ENCODE measurements at regions not wholly inside any gene's neighbourhood (a gene's known extent, or its start where the extent isn't known, plus 50 kb on each side); places are given as distances from the start of the nearest gene placed in this dataset.

GRCh38 chr13:22053053-22053452 is 382.2 kb downstream of the FGF9 start:
- DNase-seq (ENCODE audit: low read depth, low spot score), result no peak

GRCh38 chr13:22055259-22055658 is 384.4 kb downstream of the FGF9 start:
- DNase-seq (ENCODE audit: low read depth, low spot score), result no peak

DNA sequence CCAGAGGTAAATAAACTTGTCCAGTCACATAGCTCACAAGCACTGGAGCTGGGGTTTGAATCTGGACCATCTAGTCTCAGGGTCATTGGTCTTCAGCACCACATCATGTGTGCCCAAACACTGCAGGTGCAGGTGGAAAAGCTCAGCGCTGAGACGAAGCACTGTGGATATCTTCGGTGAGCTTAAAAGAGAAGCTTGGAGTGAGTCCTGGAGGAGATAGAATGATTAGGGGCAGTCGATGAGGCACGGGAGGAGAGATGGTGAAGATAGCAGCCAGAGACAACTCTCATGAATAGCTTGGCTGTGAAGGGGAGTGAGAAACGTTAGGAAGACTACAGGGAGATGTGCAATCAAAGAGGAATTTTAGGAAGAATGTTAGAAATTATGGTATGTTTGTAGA is 389.3 kb downstream of the FGF9 start:
- no peak for DNase-seq (ENCODE audit: low read depth, low spot score)

GRCh38 chr13:22061371-22061805 is 390.5 kb downstream of the FGF9 start:
- no peak for DNase-seq (ENCODE audit: low read depth, low spot score)

GRCh38 chr13:22061806-22062391 is 391.0 kb downstream of the FGF9 start:
- no peak for DNase-seq (ENCODE audit: low read depth, low spot score)

DNA sequence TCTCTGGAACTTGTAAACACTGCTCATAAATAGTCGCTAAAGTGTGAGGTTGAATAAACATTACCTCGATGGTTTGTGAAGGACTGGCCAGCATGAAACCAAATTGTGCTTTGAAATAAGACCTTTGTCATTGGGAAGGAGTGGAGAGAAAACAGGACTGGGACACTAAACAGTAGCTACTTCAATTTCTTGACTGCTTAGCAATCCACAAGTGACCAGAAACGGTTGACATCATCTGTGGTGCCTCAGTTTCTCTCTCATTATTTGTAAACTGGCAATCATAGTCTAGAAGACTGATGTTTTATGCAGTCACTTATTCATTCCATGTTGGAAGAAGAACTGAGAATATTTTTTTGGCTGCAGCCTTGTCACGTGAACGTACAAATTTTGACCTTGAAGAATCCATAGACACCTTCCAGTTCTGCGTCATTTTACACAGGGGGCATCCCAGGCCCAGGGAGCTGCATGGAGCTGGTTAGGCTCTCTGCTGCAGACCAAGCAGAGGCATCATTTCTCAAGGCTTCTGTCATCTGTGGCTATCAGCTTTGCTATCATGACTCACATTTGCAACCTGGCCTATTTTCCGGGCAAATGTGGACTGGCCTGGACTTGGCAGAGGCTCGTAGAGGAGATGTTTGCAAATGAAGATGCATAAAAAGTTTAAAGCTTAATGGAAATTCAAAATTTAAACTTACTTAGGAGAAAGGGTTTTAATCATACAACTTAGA is 391.8 kb downstream of the FGF9 start:
- DNase-seq (ENCODE audit: low read depth, low spot score), result no peak

- no peak for DNase-seq (ENCODE audit: low read depth, low spot score)
Observed at GRCh38 chr13:22063416-22064124, 392.7 kb downstream of the FGF9 start.

DNA sequence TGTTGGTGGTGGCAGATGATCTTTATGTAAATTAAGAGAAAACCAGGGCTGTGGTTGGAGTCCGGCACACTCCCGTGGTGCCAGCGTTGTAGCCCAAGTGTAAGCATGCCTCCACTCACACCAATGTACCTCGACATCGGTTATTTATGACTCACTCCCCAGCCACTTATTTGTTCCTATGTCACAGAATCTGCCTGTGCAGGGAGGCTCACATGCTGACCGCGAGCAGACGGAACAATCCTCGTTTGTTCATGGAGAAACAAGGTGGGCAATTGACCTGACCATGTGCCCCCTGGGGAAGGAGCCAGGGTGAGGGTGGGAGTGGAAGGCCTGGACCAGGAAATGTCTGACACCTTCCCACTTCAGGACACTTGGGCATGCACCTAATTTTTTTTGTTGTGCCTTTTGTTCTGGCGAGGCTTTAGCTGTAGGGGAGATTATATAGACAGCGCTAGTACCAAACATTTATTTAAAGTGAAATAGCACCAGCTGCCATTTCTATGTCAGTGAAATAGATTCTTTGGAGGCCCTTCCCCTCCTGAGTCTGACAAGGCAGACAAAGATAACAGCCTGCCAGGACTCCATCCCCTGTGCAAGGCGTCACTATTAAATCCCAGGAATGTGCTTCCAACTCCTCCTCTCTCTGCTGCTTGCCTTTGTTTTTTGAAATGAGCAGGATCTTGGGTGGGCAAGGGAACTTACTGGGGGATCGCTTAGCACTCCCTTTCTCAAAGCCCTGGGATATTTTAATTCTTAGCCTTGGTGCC is 394.2 kb downstream of the FGF9 start:
- DNase-seq (ENCODE audit: low read depth, low spot score), result no peak

DNA sequence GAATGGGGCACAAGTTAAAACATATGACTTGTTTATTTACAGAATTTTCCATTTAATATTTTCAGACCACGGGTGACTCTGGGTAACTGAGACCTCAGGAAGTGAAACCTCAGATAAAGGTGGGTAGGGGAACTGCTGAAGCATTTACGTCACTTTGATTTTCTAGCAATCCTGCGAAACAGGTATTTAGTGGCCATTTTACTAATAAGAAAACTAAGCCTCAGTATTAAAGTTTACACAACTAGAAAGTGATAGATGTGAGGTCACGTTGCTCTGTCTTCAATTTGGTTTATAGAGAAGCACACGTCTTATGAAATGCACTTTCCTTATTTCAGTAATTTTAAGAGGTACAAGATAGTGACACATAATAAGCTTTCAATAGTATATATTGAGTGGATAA is 402.8 kb downstream of the FGF9 start:
- no peak for DNase-seq (ENCODE audit: low read depth, low spot score)

- DNase-seq (ENCODE audit: low read depth, low spot score), result no peak
Observed at GRCh38 chr13:22074403-22074802, 403.5 kb downstream of the FGF9 start.

DNA sequence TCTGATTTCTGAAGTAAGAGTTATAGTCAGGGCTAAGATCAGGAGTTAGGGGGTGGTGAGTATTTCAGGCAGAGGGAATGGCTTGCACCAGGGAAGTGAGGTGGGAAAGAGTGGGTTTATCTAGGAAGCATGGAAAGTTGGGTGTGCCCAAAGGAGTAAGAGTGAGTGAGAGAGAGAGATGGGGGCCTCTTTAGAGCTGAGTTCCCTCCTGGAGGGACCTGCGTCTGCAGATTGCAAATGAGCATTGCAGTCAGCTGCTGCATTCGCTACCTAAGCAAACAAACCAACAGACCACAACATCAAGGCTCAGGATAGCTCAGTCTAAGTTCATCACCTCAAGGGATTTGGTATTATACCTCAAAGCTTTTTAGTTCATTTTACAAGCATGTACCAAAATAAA is 405.8 kb downstream of the FGF9 start:
- DNase-seq (ENCODE audit: low read depth, low spot score), result no peak

DNA sequence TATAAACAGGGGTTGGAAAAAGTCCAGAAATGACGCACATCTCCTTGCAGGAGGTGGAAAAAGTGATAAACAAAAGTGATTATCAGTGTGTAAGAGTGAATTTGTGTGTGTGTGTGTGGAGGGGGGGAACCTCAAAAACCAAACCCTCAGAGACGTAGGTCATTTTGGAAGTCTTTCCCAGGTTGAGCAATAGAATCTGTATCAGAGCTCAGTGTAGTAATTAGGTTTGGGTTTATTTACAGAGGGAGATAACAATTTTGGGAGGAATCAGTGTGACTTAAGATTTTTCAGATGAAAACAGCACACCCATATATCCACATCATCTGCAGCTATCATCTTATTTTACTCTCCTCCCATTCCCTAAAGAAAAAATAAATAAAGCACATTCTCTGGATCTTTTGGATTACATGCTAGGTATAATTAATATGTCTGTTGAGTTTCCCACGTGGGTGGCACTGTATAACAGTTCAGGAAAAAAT is 406.4 kb downstream of the FGF9 start:
- DNase-seq (ENCODE audit: low read depth, low spot score), result no peak

- DNase-seq (ENCODE audit: low read depth, low spot score), result no peak
Observed at GRCh38 chr13:22077764-22078163, 406.9 kb downstream of the FGF9 start.

- DNase-seq (ENCODE audit: low read depth, low spot score), result no peak
Observed at GRCh38 chr13:22079961-22080360, 409.1 kb downstream of the FGF9 start.

- DNase-seq (ENCODE audit: low read depth, low spot score), result no peak
Observed at GRCh38 chr13:22080832-22081231, 410.0 kb downstream of the FGF9 start.

DNA sequence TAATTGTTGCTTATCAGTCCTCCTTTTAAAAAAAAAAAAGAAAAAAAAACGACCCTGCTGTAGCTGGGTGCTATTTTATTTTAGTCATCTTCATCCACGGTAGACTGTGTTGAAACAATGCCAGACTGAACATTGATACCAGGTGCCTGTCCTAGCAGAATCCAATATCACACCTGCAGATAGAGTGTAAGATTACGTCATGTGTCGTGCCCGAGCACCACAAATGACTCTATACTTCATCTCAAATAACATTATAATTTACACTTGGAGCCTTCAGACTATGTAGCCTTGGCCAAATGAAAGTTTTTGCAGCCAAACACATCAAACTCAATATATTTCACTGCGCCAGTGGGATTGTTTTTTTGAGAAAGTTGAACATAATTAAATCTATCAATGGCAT is 410.6 kb downstream of the FGF9 start:
- no peak for DNase-seq (ENCODE audit: low read depth, low spot score)

GRCh38 chr13:22082030-22082429 is 411.2 kb downstream of the FGF9 start:
- no peak for DNase-seq (ENCODE audit: low read depth, low spot score)

DNA sequence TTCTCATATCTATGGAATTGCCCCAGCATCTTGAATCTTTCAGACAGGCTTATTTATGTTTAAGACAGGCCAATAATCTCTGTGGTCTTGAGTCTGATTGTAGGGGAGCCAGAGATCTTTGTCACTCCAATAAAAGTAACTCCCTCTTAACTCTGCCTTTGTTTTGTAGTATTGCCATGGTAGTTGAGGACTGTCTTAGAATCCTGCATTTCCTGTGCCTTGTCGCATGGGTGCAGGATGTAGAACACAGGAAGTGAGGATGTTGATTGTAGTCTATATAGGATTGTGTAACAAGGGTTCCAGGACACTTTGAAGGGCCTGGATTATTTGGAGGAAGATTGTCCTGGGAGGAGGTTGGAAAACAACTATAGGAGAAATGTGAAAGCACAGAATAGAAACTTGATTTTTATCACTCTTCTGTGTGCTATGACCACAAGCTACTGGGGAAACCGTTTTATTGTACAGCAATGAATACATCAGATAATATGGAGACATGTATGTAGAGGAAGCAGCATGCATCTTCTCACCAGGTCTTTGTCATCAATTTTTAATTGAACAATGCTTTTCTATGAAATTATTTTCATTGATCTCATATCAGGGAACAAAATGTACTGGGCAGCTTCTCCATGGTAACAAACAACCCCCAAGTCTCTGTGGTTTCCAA is 411.7 kb downstream of the FGF9 start:
- no peak for DNase-seq (ENCODE audit: low read depth, low spot score)

- DNase-seq (ENCODE audit: low read depth, low spot score), result no peak
Observed at GRCh38 chr13:22085001-22085400, 414.1 kb downstream of the FGF9 start.

DNA sequence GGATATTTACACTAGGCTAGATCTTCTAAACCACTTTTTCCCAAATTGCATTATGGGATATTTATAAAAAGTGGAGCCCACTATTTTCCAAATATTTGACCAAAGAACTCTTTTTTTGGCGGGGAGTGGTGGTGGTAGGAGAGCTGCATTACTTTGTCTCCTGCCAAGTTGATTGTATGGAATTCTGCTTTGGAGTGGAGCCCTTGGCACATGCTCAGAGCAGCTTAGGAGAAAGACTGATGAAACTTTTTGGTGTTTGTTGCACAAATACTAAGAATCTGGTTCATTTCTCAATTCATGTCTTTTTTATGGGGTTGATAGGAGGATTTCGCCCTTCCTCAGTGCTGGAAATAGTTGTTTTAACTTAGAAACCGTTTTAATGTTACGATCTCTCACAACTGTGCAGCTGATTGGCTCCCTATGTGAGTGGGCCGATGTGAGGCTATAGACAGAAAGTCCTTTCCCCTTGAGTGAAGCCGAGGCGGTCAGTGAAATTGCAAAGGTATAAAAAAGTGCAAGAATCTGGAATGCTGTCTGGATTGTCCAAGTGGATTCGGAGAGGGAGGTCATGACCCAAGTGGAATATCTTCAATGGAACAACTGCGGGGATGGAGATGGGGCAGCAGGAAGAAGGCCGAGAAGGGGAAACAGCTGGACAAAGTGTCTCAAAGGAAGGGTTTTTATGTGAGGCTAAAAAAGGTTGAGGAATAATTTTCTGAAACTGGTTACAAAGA is 415.9 kb downstream of the FGF9 start:
- no peak for DNase-seq (ENCODE audit: low read depth, low spot score)

GRCh38 chr13:22090106-22090505 is 419.2 kb downstream of the FGF9 start:
- DNase-seq (ENCODE audit: low read depth, low spot score), result no peak
